HG03571 (cell line): ENCODE measurements at regions not wholly inside any gene's neighbourhood (a gene's known extent, or its start where the extent isn't known, plus 50 kb on each side); places are given as distances from the start of the nearest gene placed in this dataset.

Source experiments
- ATAC-seq: cut with Tn5 transposase; IDR thresholded peaks from one replicate; pipeline ENCODE4 v1.9.1; 2021; ENCODE audit not compliant: unreplicated experiment

DNA sequence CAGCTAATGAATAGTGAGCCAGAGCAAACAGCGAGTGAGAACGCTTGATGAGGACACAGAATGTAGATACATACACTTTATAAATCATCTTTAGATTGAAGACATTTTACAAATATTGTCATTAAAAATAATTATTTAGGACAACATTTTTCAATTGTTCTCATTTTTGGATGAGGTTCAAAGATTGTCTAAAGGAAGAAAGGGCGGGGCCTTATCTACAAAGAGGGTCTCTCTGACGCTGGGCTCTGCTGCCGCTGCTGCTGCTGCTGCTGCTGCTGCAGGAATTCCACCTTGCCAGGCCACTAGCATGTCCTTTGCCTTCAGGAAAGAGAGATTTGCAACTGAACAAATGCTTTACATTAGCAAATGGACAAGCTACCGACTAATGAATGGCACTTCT is 220.7 kb upstream of the TMEM161B start:
- ATAC-seq, result no peak

DNA sequence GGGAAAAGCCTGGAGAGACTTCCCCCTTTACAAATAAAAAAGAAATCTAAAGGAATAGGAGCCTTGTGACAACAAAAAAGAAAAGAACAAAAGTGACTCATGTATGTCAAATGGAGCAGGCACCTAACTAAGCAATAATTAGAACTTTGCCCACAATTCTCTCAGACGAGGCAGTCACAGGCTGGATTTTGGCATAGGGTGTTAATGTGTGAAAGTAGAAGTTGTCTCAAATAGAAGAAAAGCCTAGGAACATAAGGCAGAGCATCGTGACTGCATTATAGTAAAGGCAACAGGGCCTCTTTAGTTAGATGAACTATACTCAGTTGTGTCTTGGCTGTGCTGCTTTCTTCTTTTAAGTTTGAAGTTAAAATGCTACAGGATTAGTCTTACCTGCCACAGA is 219.9 kb upstream of the TMEM161B start:
- no peak for ATAC-seq

DNA sequence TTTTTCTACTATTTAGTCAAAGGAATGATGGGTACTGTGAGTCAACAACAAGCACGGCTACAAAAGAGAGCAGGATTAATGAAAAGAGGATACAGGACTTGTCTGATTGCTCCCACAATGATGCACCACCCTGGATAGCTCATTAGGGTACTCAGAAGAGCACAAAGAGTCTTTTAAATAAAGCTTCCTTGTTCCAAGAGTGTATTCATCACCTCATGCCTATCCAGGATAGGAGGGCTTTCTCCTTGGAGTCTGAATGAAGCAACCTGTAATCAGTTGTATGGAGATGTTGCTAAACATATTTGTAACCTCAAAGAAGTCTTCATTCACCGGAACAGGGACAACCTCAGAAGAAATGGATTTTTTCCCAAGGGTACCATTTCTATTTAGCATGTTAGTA is 219.5 kb upstream of the TMEM161B start:
- no peak for ATAC-seq

DNA sequence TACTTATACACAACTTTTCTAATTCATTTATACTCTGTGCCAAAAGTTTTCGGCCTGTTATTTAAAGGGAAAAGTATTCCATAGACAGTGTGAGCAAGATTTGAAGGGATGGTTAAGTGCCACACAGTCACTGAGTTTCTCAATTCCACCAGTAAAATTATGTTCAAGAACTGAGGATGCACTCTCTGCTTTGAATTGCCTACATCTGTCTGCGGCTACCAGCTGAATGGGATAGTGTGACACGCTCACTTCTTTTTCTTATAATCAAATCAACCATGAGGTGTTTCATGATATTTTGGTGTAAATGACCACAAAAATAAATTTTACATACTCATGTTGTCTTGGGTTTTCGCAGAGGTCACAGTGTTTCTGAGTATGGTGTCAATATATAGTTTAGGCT is 218.4 kb upstream of the TMEM161B start:
- ATAC-seq, result no peak

DNA sequence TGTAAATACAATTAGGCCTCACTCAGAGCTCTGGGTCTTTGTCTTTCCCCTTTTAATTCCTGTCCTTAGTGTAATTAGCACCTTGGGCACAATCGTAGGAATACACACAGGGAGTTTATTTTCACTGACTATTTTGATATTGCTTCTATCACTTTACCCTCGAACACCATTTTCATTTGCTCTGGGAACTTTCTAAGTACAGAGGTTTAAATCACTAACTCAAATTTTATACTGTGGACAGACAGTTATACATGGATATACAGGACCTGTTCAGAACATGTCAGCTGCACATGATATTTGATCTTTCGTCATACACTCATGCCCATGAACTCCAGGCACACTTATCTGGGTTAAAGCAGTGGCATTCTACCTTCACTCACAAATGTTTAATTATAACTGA is 217.8 kb upstream of the TMEM161B start:
- no peak for ATAC-seq

DNA sequence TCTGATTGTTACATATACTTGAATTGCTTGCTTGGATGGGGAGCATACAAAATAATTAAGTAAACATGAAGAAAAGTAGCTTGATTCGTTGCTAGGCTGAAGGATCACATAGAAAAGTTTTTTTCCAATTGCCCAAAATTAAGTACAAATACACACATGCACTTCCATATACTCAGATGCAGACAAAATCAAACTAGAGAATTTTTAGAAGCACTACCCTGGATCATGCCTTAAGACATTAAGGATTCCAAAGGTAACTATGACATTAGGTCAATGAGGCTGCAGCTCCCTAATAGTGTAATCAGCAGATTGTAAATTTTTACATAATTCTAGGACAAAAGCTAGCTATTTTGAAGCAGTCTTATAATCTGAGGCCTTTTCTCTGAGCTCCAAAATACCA is 216.9 kb upstream of the TMEM161B start:
- no peak for ATAC-seq

DNA sequence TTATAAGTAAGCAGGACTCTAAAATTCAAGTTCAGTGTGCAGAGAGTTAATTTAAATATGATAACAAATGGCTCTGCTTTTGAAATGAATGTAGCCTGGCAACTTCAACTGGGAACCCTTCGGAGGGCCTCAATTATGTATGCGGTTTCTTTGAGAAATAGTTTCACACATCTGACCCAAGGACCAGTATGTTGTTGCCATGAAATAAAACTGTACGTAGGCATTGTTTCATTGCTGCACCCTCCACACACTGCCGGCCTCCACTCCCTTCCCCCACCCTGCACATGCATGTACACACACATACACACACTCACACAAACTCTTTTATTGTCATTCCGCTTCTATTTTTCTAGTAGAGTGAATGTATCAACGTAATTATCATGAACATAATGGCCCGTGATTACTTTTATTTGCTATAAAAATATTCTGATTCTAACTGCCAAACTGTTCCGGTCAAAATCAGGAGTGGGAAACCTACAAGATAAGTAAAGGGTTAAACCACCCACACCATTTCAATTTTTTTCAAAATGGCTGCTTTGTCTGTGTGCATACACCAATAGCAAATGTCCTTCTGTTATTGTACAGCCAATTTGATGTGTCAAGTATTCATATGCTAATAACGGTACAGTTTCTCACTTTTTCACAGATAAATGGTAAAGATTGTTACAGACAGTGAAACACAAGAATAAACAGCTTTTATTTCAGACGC is 215.5 kb upstream of the TMEM161B start:
- ATAC-seq, result no peak

DNA sequence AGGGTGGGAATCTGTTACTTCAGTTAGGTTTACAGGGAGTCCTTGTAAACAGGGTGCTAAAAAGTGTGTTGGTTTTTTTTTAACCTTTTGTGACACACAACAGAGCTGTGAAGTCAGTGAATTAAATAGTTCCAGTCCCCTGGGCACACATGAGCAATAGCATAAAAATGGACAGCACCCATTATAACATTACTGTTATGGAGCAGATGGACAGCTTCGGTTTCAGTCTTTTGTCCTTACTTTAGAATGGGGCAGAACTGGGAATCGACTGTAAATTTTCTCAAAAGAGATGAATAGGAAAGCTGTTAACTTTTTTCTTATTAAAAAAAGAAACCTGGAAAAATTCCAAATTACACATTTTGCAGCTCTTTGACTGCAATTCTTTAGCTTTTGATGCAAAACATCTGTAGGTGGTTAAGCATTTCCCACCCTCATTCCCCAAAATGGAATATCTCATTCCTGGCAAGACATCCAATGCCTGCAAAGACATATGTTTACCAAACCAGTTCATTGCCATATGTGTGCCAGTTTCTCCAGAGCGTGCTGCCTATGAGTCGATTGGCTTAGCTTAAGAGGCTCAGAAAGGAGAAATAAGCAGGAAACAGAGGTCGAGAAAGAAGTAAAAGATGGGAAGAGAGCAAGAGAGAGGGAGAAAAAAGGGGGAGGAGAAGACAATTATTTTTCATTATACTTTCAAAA is 212.3 kb upstream of the TMEM161B start:
- ATAC-seq, result no peak

DNA sequence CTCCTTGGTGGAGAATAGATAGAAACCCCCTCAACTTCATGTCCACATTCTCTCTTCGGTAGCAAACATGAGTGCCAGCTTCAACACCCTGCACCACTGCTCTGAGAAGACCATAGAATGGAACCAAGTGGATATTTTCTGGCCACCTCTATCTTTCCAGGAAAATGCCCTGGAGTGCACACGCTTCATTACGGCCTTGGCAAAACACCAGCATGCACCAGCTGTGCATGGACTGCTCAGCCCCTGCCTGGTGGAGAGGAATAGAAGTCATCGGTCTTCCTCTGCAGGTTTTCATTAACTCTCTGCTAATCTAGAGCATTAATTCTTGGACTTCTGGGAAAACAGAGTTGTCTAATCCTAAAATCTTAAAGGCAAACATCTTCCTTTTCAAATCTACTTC is 211.6 kb upstream of the TMEM161B start:
- no peak for ATAC-seq

DNA sequence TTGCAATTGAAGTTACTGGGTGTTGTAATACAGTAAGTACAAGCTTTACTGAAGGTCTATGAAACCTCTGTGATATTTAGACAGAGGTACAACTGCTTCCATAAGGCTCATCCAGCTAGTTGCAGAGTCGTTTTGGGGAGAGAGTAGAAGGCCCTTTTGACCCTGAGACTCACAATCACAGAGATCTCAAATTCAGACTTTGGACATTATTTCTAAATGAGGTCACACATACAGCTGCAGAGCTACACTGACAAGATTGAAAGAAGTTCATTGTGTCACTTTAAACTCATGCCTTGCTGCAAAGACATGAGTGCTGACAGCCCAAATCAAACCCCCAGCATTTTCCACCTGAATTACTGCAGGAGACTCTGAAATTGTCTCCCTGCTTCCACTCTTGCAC is 205.9 kb upstream of the TMEM161B start:
- no peak for ATAC-seq

DNA sequence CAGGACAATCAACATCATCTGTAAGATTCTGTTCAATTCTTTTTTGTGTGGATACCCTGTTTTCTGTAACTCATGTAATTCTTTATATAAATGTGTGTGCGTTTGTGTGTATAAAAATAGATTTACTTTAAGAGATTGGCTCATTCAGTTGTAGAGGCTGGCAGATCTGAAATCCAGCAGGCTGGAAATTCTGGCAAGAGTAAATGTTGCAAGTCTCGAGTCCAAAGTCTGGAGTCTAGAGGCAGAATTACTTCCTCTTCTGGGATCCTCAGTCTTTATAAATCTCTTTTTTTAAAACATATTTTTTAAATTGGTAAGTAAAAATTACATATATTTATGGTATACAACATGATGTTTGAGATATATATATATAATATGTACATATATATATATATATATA is 202.1 kb upstream of the TMEM161B start:
- no peak for ATAC-seq

DNA sequence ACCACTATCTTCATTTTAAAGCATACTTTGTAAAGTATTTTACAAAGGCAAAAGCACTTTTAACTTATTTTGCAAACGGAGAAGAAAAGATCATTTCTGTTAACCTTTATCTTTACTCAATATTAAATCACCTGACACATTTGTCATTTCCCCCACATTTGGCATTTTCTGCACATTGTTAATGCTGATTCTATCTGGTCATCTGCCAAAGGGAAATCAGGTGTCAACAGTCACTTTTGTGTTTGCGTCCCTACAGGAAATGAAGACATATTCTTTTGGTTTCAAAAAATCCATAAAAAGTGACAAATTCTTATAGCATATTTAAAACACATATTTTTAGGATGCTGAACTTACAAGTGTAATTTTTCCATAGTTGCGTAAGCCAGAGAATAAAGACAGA is 191.3 kb upstream of the TMEM161B start:
- ATAC-seq, result no peak

DNA sequence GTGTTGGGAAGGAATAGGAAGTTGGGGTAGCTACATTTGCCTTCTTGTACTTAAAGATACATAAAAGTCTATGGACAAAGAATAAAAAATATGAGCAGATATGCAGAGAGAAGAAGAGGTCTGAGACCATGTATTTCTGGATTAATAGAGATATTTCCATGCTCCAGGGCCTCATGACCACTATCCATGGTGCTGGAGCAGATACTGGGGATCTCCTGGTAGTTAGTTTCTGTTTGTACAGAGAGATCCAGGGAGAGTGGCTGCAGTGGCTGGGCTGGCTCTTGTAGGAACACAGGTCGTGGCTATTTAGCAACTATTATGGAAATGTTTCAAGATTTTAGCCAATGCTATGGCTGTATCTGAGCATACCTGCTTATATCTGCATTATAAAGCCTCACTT is 184.2 kb upstream of the TMEM161B start:
- no peak for ATAC-seq

DNA sequence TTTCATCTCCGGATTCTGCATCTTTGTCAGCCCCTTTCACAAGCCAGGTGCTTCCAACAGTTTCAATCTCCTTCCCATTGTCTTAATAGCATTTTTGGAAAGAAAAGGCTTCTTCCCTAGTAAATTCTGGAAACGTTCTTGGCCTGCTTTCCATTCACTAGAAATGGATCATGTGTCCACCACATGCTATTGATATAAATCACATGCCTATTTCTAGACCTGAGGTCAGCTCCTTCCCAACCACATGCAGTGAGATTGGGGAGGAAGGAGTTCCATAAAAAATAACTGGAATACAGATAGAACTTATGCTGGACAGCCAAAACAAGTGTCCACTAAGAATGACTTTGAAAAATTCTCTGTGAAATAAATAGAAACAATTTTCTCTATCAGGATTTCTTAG is 181.6 kb upstream of the TMEM161B start:
- no peak for ATAC-seq

DNA sequence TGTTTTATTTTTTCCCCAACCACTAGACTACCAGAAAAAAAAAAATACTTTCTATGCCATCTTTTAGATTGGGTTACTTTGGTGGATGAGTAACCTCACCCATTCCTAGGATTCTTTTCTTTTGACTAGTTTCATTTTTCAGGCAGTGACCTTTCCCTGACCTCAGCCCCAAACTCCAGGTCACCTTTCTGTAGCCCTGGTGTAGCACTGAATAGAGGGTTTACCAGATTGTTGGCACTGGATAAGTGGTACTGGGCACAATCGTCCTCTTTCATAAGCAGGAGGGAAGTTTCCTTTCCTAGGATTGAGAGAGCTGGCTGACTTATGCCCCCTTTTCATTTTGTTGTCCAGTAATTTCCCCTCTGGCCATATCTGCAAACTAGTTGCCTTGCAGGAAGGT is 169.4 kb upstream of the TMEM161B start:
- no peak for ATAC-seq

DNA sequence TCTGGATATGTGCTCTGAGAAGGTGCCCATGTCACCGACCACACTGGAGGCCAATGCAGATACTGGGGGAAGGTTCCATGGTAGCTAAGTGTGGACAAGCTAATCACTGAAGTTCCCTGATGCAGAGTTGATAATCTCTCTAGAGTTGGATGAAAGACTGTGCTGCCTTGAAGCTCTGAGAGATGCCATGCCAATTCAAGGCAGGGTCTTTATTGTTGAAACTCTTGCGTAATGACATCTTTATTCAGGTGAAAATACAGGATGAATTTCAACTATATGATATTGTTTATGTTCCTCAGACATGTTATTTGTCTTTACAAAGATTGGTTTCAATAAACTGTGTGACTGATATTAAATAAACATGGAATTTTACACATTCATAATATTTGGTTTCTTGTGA is 167.6 kb upstream of the TMEM161B start:
- no peak for ATAC-seq

DNA sequence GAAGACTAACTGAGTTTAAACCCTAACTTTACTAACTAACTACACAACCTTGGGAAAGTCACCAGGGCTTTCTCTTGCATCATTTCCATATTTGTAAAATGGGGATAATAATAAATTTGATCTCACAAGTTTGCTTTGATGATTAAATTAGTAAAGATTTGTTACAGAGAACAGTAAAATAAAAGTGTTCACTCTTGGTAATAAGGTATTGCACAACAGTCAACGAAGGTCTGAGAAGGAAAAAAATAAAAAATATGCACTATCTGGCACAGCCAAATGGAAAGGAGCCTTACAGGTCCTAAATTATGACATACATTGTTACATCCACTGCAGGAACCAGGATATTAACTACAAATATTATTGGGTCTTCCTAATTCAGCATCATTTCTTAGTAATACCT is 160.0 kb upstream of the TMEM161B start:
- no peak for ATAC-seq

DNA sequence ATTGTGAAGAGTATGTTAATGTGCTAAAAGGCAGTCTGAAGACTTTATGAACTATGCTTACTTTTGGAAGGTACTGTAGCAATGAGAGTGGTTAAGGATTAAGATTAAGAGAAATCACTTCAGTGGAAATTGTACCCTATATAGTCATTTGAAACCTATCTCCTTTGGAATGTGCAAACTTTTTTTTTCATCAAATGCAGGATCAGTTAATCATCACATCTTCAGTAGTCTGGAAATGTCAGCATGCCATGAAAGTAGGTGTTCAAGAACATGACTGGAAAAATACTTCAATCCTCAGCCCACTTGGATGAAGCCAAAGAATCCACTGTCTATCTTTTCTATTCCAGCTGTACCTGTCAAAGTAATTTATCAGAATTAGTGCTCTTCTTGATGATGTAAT is 157.8 kb upstream of the TMEM161B start:
- no peak for ATAC-seq

DNA sequence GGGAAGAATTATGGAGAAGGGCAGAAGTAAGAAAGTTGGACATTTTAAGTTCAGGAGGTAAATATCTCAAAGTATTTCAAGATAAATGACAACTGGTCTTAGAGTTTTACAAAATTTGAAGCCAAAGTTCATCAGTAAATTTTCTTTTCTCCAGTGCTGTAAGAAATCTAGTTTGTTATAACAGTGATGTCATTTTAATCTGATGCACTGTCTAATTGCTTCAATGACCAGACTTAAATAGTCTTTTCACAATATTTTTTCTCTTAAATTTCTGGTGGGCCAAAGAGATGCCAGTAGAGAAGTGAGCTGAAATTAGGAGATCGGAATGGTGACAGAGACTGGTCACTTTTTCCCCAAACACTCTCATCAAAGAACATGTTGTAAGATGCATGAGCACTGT is 156.5 kb upstream of the TMEM161B start:
- no peak for ATAC-seq

DNA sequence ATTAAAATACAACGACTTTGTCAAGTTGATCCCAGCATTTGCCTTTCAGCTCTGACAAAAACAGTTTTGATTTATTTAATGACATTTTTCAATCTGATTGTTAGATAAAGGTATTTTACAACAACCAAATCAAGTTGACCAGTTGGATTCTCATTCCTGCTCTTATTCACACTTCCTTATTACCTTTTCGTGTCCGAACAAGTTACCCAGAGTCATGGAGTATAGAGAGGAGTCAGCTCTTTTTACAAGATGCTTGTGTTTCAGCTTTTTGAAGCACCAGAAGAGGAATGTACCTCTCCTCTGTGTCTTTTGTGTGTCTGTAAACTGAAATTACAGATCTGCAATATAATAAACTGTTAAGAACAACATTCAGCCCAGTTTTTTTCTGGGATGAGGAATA is 151.3 kb upstream of the TMEM161B start:
- ATAC-seq, result no peak

DNA sequence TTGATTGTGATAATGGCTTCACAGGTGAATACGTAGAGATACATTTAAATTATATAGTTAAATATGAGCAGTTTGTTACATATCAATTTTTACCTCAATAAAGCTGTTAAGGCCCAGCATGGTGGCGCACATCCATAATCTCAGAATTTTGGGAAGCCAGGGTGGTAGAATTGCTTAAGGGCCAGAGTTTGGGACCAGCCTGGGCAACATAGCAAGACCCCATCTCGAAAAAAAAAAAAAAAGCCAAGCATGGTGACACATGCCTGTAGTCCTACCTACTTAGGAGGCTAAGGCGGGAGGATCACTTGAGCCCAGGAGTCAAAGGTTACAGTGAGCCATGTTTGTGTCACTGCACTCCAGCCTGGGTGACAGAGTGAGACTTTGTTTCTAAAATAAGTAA is 138.7 kb upstream of the TMEM161B start:
- no peak for ATAC-seq

DNA sequence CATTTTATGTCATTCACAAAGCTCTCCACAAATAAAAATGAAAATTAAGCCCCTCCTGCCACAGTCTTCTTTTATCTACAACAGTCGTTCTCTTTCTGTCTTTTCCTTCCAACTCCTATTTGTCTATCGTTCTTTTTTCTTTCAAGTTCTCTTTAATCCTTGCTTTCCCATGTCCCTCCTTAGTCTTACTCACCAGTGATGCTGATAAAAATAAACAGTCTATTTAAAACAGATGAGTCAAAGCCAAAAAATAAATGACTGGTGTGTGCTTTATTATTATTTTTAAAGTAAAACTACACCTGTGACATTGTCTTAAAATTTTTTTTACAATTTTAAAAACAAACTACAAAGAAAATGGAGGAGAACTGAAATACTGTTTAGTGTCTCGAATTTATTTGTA is 137.1 kb upstream of the TMEM161B start:
- ATAC-seq, result no peak

DNA sequence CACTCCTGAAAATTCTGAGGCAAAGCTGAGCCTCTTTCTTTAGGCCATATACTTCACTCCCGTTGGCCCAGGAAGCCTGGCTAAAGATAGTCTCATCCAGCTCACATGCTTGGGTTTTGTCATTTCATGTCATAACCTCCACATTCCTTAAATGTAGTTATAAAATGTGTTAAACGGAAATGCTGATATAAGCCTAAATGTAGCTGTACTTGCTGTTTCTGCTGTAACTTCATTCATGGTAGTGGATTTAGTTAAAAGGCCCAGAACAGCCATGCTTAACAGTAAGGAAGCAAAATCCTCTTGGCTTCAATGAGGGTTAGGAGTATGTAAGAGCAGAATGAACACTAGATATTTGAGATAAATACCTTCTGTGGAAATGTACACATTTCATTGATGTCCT is 135.8 kb upstream of the TMEM161B start:
- ATAC-seq, result no peak
